GM11168 (cell line): ENCODE measurements at regions not wholly inside any gene's neighbourhood (a gene's known extent, or its start where the extent isn't known, plus 50 kb on each side); places are given as distances from the start of the nearest gene placed in this dataset.

Experiments
- in situ Hi-C: fragments of 300-500 bp; cut with MboI; formaldehyde crosslinking; loops from one replicate; pipeline ENCODE4 v1.12.0; 2022; ENCODE audit warnings: low sequenced_read_pairs; ENCODE audit not compliant: unreplicated experiment

DNA sequence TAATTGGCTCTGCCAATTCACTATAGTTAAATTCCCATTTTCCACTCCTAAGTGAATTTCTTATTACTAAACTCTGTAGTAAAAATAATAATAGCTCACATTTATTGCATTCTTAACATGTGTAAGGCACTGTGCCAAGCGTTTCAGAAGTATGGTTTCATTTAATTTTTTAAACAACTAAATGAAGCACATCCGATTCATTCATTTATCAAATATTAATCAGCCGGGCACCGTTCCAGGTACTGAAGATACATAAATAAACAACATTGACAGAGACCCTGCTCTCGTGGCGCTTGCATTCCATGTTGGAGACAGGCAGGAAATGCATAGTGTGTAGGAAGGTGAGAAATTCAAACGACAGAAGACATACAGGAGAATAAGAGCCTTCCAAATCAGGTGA lies 423.2 kb upstream of the JARID2 start:
- in situ Hi-C loops: no loop called here

GRCh38 chr6:14824060-14824459 lies 421.8 kb upstream of the JARID2 start:
- in situ Hi-C loops: no loop called here

- in situ Hi-C loops: no loop called here
Observed at GRCh38 chr6:14824484-14825275, 421.2 kb upstream of the JARID2 start.

GRCh38 chr6:14826456-14826855 lies 419.4 kb upstream of the JARID2 start:
- in situ Hi-C loops: no loop called here

- in situ Hi-C loops: no loop called here
Observed at GRCh38 chr6:14827354-14827753, 418.5 kb upstream of the JARID2 start.

- in situ Hi-C loops: no loop called here
Observed at GRCh38 chr6:14828201-14828611, 417.7 kb upstream of the JARID2 start.

- in situ Hi-C loops: no loop called here
Observed at GRCh38 chr6:14831070-14831469, 414.8 kb upstream of the JARID2 start.

- in situ Hi-C loops: no loop called here
Observed at GRCh38 chr6:14831937-14832336, 413.9 kb upstream of the JARID2 start.

DNA sequence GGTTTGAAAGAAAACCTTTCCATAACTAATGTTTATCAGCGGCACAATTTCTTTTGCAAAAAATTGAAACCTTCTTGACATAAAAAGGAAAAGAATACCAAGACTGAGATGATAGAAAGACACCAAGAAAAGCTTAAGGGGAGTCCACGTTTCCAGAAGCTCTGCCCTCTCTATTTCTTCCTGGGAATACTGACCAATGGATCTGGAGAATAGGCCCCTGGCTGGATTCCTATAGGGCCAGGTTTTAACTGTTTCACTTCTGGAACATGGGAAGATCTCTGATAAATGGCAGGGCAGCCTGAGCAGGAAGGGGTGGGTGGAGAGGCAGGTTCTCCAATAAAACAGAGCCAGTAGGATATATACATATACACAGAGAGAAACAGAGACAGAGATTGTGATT lies 413.4 kb upstream of the JARID2 start:
- in situ Hi-C loops: no loop called here

DNA sequence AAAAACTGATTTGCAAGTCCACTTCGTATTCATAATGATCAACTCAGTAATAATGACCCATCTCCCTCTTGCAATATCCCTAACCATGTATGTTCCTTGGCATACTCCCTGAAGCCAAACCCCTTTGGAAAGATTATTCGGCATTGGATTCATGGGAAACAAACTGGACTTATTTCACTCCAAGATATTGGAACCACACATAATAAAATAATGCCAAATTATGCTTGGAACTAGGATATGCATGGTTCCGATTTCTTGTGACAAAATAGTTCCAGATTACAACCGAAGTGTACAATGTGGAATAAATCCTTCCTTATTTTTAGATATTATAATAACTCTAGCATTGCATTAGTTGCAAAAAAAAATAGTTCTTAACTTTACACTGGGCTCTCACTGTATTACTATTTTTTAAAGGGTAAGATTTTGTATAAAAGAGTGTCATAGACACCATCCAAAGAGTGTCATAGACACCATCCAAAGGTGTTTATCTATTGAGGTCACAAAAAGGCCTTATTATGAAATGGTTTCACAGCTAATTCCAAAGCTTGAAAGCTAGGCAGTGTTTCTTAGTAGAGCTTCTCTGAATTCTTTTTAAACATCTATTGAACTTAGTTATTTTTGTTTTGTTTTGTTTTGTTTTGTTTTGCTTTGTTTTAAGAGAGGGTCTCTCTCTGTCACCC lies 410.9 kb upstream of the JARID2 start:
- in situ Hi-C loops: no loop called here

GRCh38 chr6:14837435-14837834 lies 408.4 kb upstream of the JARID2 start:
- in situ Hi-C loops: no loop called here

GRCh38 chr6:14838133-14838583 lies 407.7 kb upstream of the JARID2 start:
- in situ Hi-C loops: no loop called here

DNA sequence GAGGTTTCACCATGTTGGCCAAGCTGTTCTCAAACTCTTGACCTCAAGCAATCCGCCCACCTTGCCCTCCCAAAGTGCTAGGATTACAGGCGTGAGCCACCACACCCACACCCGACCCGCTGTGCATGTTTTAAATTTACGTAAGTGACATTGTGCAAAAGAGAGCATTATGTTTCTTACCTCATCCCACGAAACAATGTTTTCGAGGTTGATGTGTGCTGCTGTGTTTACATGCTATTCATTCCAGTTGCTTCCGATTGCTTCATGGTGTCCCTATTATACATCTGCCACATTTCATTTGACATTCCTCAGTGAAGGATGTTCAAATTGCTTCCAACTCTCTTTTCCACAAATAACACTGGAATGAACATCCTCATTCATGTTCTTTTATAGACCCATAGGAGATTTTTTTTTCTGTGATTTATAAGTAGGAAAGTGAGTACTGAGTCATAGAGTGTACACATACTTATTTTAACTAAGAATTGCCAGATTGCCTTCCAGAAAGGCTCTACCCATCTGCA lies 403.9 kb upstream of the JARID2 start:
- in situ Hi-C loops: no loop called here

DNA sequence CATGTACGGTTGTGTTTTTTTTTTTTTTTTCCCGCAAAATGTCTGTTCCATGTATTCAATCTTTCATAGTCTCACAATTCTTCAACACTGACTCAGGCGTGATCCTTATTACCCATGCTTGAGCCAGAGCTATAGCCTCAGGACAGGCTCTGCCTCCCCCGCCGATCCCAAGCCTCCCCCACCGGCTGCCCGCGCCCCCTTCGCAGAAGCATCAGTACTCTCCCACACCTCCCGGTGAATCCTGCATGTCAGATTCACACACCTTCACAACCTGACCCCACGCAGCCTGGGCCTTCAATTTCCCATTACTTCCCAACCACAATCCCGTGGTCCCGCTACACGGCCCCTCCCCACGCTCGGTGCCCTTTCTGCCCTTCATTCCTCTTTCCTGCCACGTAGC lies 401.5 kb upstream of the JARID2 start:
- in situ Hi-C loops: no loop called here

DNA sequence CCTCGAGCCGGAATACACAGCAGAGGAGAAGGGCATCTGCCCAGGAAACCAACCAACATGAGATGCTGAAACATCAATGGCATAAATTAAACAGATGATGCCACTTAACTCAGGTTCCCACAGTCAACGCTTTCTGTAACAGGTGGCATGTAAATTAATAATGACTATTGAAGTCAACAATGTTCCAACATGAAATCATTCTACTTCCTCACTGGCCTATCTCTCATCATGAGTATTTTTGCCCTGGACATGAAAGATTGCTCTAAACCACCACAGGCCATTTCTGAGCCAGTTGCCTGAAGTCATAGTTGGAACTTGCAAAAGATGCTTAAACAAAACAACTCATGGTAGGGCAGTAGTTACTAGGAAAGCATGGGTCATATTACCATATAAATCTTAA lies 397.9 kb upstream of the JARID2 start:
- in situ Hi-C loops: no loop called here

DNA sequence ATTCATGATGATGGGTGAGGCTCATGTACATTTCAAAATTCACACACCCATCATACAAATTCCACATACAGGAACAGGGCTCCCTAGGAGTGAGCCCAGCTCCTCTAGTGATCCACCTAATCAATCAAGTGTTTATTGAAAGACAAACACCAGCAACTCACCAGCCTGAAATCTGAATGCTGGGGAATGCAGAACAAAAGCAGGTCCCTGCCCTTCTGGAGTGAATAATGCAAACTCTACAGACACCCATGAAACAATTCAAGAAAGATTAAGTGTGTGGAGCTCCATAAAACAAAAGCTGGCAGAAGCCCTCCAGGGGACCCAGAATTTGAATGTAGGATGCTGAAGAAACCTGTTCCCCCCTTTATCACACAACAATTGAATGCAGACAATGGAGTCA lies 396.7 kb upstream of the JARID2 start:
- in situ Hi-C loops: no loop called here

DNA sequence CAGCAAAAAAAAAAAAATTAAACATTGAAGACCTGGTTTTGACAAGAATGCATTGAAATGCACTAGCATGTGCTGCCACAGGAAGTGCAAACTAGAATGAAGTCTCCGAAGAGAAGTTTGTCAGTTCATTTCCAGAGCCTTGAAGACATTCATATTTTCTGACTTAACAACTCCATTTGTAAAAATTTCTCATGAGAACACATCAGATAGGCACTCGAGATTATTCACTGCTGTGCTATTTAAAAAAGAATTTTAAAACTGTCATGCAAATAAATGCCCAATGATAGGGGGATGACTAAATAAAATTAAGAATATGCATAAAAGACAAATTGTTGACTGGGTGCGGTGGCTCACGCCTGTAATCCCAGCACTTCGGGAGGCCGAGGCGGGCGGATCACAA lies 394.6 kb upstream of the JARID2 start:
- in situ Hi-C loops: no loop called here

GRCh38 chr6:14852375-14852774 lies 393.5 kb upstream of the JARID2 start:
- in situ Hi-C loops: no loop called here

GRCh38 chr6:14856177-14856576 lies 389.7 kb upstream of the JARID2 start:
- in situ Hi-C loops: no loop called here

DNA sequence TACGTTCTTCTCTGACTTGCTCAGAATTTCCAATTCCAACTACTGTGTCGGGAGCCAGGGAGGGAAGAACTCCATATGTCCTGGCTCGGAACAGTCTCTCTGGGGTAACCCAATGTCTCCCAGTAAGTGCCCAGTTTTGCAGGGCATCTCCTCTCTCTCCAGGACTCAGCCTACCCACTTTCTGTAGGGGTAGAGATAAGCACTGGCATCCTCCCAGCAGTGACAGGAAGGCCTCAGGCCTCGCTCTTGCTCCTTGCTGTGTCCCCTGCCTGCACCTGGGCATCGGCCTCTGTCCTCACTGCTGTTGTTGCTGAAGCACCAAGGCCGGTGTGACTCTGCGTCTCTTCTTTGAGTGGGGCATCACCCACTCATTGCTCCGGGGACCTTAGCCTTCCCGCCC lies 388.9 kb upstream of the JARID2 start:
- in situ Hi-C loops: no loop called here

GRCh38 chr6:14857501-14857900 lies 388.4 kb upstream of the JARID2 start:
- in situ Hi-C loops: no loop called here

GRCh38 chr6:14858808-14859207 lies 387.1 kb upstream of the JARID2 start:
- in situ Hi-C loops: no loop called here
